Posterior vena cava (tissue), 2 donors: ENCODE measurements at regions not wholly inside any gene's neighbourhood (a gene's known extent, or its start where the extent isn't known, plus 50 kb on each side); places are given as distances from the start of the nearest gene placed in this dataset.
A peak's percentile ranks its signal among the peaks of the same experiment; 100 is the strongest.
"Not testable (repeated sequence)": the region's sequence is repeated elsewhere in the genome, so short reads cannot be mapped to it uniquely, and the experiment has no call there.

Source experiments
- DNase-seq: peaks from one replicate; pipeline ENCODE4 v3.0.0-alpha.2; 2020; ENCODE audit warnings: low spot score
- intact Hi-C, 2 donors: fragments of 100-400 bp; cut with DNase I; formaldehyde crosslinking; loops; one replicate each; pipeline versions ENCODE4 v1.14.1 to v1.14.2; 2022 to 2023
- donor health status: DM: yes; HTN: yes; CAD: no.
- donor health status: DM: yes; HTN: yes; CAD: no.

DNA sequence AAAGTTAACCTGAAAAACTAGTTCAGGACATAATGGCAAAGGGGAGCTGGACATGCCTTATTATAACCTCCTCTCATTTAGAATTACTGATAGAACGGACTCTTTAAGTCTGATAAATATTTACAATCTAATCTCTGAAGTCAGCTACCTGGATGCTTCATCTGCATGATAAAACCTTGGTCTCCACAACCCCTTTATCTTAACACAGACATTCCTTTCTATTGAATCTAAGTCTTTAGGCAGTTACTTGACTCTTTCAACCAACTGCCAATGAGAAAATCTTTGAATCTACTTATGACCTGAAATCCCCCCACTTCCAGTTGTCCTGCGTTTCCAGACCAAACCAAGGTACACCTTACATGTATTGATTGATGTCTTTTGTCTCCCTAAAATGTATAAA lies 191.2 kb upstream of the LRRTM4 start:
- intact Hi-C loops, result no loop called here
- no peak for DNase-seq

DNA sequence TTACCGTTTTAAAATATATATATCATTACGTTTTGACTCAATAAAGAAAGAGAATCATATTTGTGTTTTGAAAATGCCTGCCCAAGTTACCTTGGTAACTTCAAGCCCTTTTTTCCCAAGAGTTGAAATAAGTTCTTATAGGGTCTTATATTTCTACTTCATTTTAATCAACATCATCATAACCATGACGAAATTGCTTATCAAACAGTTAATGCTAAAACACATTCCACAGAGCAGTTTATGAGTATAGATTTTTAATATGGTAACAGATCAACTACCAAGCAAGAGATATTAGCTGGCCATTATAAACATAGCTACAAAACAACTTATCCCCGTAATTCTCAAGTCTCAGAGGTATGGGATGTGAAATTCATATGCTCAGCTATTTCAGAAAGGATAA lies 197.9 kb upstream of the LRRTM4 start:
- intact Hi-C loops, result no loop called here
- no peak for DNase-seq

DNA sequence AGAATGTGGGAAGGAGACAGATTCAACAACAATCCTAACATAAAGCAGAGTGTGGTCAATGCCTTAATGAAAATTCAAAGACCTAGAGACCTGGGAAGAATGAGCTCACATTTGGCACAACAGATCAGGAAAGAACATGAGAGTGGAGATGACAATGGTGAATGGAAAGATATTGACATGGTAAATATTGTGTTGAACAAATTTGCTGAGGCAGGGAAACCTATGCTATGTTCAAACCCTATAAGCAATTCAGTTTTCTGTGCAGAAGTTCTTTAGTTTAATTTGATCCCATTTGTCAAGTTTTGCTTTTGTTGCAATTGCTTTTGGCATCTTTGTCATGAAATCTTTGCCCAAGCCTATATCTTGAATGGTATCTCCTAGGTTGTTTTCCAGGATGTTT lies 199.4 kb upstream of the LRRTM4 start:
- DNase-seq, result no peak
- intact Hi-C loops, result no loop called here

DNA sequence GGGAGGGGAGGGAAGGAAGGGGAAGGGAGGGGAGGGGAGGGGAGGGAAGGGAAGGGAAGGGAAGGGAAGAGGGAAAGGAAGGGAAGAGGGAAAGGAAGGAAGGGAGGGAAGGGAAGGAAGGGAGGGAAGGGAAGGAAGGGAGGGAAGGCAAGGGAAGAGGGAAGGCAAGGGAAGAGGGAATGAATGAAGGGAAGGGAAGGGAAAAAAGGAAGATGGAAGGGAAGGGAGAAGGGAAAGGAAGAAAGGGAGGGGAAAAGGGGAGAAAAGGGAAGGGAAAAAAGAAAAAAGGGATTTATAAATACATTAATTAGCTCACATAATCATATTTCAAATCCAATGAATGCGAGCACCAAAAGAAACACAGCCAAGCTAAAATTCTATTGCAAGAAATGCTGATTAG lies 202.9 kb upstream of the LRRTM4 start:
- intact Hi-C loops, result no loop called here
- DNase-seq, result no peak

DNA sequence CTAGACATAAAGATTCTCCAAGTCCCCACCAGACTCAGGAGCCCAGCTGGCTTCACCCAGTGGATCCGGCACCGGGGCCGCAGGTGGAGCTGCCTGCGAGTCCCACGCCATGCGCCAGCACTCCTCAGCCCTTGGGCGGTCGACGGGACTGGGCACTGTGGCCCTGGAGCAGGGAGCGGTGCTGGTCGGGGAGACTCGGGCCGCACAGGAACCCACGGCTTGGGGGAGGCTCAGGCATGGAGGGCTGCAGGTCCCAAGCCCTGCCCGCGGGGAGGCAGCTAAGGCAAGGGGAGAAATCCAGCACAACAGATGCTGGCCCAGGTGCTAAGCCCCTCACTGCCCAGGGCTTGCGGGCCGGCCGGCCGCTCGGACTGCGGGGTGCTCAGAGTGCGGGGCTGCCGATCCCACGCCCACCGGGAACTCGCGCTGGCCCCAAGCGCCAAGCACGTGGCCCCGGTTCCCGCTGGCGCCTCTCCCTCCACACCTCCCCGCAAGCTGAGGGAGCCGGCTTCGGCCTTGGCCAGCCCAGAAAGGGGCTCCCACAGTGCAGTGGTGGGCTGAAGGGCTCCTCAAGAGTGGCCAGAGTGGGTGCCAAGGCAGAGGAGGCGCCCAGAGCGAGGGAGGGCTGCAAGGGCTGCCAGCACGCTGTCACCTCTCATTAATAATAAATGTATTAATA lies 212.6 kb upstream of the LRRTM4 start:
- DNase-seq, result peak; percentile 66
- intact Hi-C loops, result loop anchor here in 1 of 2 donors (5.0 kb wide), 1 partner anchor 428 kb away; no protein-coding TSS in a partner anchor

DNA sequence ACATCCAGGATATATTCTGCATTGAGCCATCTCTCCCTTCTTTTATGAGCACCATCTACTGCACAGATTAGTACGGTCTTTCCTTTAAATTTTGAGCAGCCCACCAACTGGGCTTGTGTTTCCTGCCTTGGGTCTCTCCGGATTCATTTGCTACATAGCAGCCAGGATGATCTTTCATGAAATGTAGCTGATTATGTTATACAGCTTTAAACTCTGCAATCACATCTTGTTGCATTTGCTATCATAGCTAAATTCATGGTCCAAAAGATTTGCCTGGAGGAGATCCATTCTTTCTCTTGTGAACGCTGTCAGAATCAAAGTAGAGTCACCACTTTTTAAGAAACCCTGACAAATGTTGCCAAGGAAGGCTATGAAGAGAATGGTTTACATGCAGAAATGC lies 215.1 kb upstream of the LRRTM4 start:
- DNase-seq, result no peak
- intact Hi-C loops, result no loop called here

DNA sequence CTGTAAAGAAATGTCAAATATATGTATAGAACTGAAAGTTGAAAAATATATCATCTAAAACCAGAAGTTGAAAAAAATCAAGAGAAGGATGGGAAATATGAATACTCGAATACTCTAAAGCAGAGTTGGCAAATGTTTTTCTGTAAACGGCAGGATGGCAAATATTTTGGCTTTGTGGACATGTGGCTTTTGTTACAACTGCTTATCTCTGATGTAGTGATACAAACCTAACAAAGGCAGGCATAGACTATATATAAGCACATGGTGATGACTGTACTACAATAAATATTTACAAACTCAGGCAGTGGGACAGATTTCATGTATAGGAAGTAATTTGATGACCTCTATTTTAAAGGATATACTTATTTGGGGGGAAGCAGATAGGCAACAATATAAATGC lies 224.6 kb upstream of the LRRTM4 start:
- DNase-seq, result no peak
- intact Hi-C loops, result no loop called here

DNA sequence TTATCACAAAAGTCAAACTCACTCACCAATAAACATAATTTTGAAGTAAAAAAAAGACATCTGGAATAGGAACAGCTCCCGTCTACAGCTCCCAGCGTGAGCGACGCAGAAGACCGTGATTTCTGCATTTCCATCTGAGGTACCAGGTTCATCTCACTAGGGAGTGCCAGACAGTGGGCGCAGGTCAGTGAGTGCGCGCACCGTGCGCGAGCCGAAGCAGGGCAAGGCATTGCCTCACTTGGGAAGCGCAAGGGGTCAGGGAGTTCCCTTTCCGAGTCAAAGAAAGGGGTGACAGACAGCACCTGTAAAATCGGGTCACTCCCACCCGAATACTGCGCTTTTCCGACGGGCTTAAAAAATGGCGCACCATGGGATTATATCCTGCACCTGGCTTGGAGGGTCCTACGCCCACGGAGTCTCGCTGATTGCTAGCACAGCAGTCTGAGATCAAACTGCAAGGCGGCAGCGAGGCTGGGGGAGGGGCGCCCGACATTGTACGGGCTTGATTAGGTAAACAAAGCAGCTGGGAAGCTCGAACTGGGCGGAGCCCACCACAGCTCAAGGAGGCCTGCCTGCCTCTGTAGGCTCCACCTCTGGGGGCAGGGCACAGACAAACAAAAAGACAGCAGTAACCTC lies 231.7 kb upstream of the LRRTM4 start:
- DNase-seq, intact Hi-C loops: not testable (repeated sequence)

DNA sequence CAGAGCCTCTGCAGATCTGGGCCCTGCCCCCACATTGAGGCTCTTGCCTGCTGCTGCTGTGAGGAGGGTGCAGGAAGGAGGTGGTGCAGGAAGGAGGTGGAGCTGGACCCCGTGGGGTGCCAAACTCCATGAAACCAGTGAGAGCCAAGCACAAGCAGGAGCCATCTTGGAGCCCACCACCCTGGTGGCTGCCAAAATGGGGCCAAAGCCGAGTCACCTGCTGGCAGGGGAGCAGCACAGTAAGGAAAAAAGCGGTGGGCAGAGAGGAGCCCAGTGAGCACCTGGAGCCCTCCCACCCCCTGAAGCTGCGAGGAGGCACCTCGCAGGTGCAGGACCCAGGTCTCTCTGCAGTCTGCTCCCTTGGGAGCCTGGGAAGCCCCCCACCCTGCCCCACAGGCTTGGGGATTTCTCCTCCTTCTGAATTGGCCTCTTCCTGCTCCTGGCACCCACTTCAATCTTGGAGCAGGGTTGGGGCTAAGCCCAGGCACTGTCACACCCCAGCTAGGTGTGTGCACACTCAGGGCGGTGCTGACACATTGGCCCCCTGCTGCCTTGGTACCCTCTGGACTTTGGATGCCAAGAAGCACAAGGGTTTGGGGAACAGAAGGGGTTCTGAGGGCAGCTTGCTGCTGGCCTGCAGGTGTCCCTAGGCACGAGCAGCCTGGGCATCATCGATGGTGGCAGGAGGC lies 245.4 kb upstream of the LRRTM4 start:
- DNase-seq, result no peak
- intact Hi-C loops, result no loop called here

DNA sequence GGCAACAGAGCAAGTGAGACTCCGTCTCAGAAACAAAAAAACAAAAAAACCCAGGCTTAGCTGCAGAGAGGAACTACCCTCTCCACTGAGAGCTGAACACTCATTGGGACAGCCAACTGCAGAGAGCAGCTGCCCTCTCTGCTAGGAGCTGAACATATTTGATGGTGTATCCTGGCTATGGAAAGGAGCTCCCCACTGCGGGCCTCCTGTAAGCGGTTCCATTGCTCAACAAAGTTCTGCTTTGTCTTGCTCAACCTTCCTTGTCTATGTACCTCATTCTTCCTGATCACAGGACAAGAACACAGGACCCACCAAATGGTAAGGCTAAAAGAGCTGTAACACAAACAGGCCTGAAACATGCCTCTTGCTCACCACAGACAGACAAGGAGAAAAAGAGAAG lies 246.3 kb upstream of the LRRTM4 start:
- DNase-seq, result no peak
- intact Hi-C loops, result no loop called here

DNA sequence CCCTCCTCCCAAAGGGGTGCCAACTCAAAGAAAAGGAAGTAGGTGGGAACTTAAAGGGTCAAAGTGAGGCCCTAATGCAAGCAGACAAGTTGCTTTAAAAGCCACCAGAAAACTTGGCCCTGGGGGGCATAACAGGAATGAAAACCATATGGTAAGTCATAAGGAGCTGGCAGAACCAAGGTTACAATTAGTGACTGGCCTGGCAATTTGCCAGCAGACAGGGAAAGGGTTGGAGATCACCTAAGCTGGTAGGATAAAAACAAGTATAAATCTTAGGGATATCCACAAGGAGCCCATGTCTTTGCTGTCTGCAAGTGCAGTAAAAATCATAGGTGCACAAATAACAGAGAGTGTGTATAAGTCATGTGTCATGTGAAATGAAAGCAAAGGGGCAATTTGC lies 256.7 kb upstream of the LRRTM4 start:
- intact Hi-C loops, result no loop called here
- DNase-seq, result no peak

DNA sequence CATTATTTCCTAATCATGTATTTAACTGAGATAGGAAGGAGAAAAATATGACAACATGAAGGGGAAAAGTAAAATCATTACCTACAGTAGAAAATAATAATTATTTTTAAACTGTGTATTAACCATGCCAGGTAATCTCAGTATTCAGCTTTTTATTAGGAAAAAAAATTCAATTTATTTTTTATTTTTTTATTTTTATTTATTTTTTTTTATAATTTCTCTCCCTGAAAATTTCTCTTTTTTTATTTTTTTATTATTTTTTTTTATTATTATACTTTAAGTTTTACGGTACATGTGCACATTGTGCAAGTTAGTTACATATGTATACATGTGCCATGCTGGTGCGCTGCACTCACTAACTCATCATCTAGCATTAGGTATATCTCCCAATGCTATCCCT lies 271.3 kb upstream of the LRRTM4 start:
- DNase-seq, intact Hi-C loops: not testable (repeated sequence)

DNA sequence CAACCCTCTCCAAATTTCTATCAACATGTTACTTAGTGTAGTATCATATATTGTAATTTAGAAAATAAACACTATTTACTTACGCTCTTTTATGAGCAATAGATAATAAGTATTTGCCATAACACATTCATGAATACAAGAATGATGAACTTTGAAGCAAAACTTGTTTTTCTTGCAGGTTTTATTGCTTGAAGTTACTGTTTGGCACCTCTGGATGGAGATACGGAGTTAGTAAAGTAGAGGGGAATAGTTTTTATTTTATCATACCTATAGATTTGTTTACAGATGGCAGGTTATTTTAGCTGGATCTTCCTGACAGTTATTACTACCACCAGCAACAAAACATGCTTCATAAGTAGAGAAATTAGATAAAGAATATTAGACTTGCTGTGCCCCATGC lies 274.2 kb upstream of the LRRTM4 start:
- DNase-seq, result no peak
- intact Hi-C loops, result no loop called here

DNA sequence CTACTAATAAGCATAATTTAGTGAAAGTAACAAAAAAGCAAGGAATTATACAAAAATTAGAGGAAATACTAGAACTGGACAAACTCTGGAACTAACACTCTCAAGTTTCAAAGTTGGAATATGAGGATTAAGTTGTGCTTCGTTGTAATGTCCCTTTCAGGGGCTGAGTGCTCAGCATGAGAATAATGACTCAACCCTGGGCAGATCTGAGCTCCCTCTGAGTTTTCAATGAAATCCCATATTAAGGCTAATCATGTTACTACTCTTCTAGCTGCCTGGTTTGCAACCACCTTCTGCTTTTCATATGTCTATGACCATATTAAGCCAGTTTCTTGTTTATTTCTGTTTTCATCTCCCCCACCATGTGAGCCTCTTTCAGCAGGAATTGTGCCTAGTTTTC lies 274.9 kb upstream of the LRRTM4 start:
- intact Hi-C loops, result no loop called here

DNA sequence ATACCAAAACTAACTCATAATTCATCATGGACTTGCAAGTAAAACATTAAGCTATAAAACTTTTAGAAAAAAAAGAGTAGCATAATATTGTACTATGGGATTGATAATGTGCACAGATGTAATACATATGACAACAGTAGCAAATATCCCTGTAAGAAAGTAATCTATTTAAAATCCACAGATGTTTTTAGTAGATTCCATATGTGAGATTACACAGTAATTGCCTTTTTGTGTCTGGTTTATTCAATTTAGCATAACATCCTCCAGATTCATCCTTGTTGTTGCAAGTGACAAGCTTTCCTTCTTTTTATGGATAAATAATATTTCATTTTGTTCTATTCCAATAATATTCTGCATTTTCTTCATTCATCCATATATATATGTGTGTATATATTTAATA lies 278.2 kb upstream of the LRRTM4 start:
- intact Hi-C loops, result no loop called here
- no peak for DNase-seq

More for the DNA sequence above, 274.9 kb upstream of the LRRTM4 start:
- no peak for DNase-seq

DNA sequence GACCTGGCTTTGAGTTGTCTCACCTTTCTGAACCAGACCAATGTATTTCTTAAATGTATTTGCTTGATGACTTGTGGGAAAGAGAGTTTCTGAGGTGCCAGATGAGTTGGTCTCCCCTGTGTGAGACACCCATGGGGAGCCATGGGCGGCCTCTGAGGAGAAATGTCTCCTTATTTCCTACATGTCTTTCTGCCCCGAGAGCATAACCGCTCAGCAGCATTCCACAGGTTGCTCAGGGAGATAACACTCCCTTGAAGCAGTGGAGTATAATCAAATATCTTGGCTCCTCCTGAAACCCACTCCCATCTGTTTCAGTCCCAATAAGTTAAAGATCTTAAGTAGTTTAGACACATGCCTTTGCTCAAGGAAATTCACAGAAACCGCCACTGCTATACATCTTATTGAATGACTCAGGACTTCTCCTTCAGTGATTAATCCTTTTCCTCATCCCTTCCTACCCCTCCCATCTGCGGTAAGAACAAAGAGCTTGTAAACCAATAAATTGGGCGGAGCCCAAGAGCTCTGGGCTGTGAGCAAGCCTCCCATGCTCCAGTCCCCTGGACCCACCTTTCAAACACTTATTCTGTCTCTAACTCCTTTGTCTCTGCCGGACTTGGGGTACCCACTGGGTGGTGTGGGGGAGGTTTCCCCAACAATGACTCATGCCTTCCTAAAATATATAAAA lies 285.5 kb upstream of the LRRTM4 start:
- no peak for DNase-seq
- intact Hi-C loops, result loop anchor here in 1 of 2 donors (5.0 kb wide), 1 partner anchor 220 kb away; no protein-coding TSS in a partner anchor

DNA sequence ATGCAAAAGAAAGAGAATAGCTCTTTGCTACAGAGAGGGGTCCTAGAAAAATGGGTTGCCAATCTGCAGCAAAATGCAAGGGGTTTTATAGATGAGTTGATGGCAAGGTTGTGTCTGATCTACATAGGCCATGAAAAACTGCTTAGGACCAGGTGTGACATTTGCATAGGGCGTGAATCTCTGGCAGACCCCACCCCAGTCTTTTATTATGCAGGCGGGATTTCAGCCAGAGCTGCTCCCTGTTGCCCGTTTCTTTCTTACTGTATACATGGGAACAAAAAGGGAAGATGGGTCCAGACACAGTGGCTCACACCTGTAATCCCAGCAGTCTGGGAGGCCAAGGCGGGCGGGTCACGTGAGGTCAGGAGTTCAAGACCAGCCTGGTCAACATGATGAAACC lies 286.4 kb upstream of the LRRTM4 start:
- peak; percentile 43 for DNase-seq
- intact Hi-C loops, result loop anchor here in 1 of 2 donors (5.0 kb wide), 1 partner anchor 219 kb away; no protein-coding TSS in a partner anchor

DNA sequence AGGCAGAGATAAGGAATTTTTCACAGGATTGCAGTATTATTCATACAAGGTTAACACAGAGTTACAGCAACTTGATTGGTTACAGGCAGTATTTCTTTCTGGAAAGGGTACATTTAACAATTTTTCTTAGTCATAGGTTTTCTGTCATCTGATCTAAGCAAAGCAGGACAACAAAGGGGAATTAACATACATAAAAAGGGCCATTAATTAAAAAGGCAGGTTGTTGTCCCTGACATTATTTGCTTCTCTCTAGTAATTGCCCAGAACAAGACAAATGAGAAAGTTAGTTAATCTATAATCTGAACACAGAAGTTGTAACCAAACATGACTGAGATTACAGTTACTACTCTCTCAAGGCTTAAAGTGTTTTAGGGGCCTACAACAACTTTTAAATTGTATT lies 291.4 kb upstream of the LRRTM4 start:
- DNase-seq, result no peak
- intact Hi-C loops, result no loop called here

DNA sequence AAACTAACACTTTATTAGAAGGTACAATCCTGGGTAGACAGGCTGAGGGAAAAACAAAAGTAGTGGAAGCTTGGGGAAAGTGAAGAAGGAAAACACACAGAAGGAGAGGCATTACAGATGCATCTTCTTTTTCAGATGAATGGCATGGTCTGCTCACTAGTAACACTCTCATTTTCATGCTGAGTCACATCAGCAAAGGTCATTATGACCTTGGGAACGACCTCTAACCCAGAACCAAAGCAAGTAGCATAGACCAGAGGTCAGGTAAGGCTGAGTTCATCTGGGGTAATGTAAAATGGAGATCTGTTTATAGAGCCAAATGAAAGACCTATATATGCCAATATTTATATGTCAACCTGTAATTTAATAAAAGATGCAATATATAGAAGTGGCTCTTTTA lies 294.4 kb upstream of the LRRTM4 start:
- DNase-seq, result no peak
- intact Hi-C loops, result no loop called here

DNA sequence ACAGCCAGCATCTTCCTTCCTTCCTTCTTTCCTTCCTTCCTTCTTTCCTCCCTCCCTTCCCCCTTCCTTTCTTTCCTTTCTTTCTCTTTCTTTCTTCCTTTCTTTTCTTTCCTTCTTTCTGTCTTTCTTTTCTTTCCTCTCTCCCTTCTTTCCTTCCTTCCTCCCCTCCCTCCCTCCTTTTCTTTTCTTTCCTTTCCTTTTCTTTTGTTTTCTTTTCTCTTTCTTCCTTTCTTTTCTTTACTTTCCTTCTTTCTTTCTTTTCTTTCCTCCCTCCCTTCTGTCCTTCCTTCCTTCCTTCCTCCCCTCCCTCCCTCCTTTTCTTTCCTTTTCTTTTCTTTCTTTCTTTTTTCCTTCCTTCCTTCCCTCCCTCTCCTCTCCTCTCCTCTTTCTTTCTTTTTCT lies 296.0 kb upstream of the LRRTM4 start:
- DNase-seq, result no peak
- intact Hi-C loops, result no loop called here
